T-helper 1 cell treated with Interleukin-12 subunit alpha and Interleukin-12 subunit beta and Interleukin-4 antibody, amounts not matched to agents 30 μg/mL and 1 μg/mL, for 36 hours (primary cell): ENCODE measurements at regions not wholly inside any gene's neighbourhood (a gene's known extent, or its start where the extent isn't known, plus 50 kb on each side); places are given as distances from the start of the nearest gene placed in this dataset.
"Not testable (repeated sequence)": the region's sequence is repeated elsewhere in the genome, so short reads cannot be mapped to it uniquely, and the experiment has no call there.

ENCODE experiments used
- H3K27ac Mint-ChIP-seq: one replicate; pipeline ENCODE4 v1.8.0; 2021; ENCODE audit warnings: mild to moderate bottlenecking, mixed read lengths
- H3K27me3 Mint-ChIP-seq: one replicate; pipeline ENCODE4 v1.8.0; 2021; ENCODE audit warnings: low read depth, mixed read lengths
- H3K36me3 Mint-ChIP-seq: one replicate; pipeline ENCODE4 v1.8.0; 2021; ENCODE audit warnings: low read depth, mixed read lengths
- H3K4me1 Mint-ChIP-seq: one replicate; pipeline ENCODE4 v1.8.0; 2021; ENCODE audit warnings: low read depth, mixed read lengths
- H3K4me3 Mint-ChIP-seq: one replicate; pipeline ENCODE4 v1.8.0; 2021; ENCODE audit warnings: mild to moderate bottlenecking, moderate library complexity, mixed read lengths
- H3K9me3 Mint-ChIP-seq: one replicate; pipeline ENCODE4 v1.8.0; 2021; ENCODE audit warnings: mixed read lengths

- H3K4me1 Mint-ChIP-seq: peaks cover 12% of the 10 kb centered on the region
- H3K9me3 Mint-ChIP-seq: no peaks in the 10 kb centered on the region
- H3K27ac Mint-ChIP-seq: no peak overlapping the region
- H3K4me3 Mint-ChIP-seq: no peak overlapping the region
- H3K36me3 Mint-ChIP-seq: peaks cover 8% of the 10 kb centered on the region
- peaks cover 26% of the 10 kb centered on the region for H3K27me3 Mint-ChIP-seq
These were observed 71.4 kb upstream of the GRK3 start for GRCh38 chr22:25492841-25493734.

DNA sequence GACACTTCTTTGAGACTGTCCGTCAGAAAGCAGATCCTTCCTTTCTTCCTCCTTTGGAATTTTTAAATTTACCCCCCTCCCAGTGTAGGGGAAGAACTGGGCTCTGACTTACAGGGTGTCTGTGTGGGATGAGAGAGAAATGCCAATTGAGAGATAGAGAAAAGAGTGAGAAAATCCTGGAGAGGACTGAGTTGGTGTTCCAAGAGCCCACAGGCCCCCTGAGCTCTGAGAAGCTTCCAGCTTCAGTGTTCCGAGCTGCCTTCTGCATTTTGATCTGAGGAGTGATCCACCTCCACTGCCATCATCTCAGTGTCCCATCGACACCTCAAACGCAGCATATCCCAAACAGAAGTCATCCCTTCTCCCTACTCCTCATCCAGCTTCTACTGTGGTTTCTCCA is 70.7 kb upstream of the GRK3 start:
- H3K4me1 Mint-ChIP-seq: peaks cover 11% of the 10 kb centered on the region
- no peak overlapping the region for H3K4me3 Mint-ChIP-seq
- no peak overlapping the region for H3K27ac Mint-ChIP-seq
- H3K36me3 Mint-ChIP-seq: peaks cover 7% of the 10 kb centered on the region
- H3K9me3 Mint-ChIP-seq: no peaks in the 10 kb centered on the region
- H3K27me3 Mint-ChIP-seq: peaks cover 26% of the 10 kb centered on the region

- Mint-ChIP-seq H3K4me3 (no peak overlapping the region), H3K27me3 (peaks cover 26% of the 10 kb centered on the region), H3K4me1 (peaks cover 11% of the 10 kb centered on the region), H3K36me3 (peaks cover 7% of the 10 kb centered on the region), H3K9me3 (no peaks in the 10 kb centered on the region), H3K27ac (no peak overlapping the region)
These were observed 69.7 kb upstream of the GRK3 start for GRCh38 chr22:25494774-25495173.

- Mint-ChIP-seq H3K4me3 (no peak overlapping the region), H3K9me3 (no peaks in the 10 kb centered on the region), H3K36me3 (peaks cover 6% of the 10 kb centered on the region), H3K27me3 (peaks cover 26% of the 10 kb centered on the region), H3K27ac (no peak overlapping the region), H3K4me1 (peaks cover 11% of the 10 kb centered on the region)
These were observed 69.2 kb upstream of the GRK3 start for GRCh38 chr22:25495285-25495684.

- peaks cover 11% of the 10 kb centered on the region for H3K4me1 Mint-ChIP-seq
These were observed 67.9 kb upstream of the GRK3 start for GRCh38 chr22:25496396-25497064.

GRCh38 chr22:25497181-25497641 is 67.3 kb upstream of the GRK3 start:
- Mint-ChIP-seq H3K27ac (no peak overlapping the region), H3K36me3 (peaks cover 4% of the 10 kb centered on the region), H3K4me1 (peaks cover 11% of the 10 kb centered on the region), H3K27me3 (peaks cover 26% of the 10 kb centered on the region), H3K9me3 (no peaks in the 10 kb centered on the region), H3K4me3 (no peak overlapping the region)

More at GRCh38 chr22:25496396-25497064, 67.9 kb upstream of the GRK3 start:
- Mint-ChIP-seq H3K9me3 (no peaks in the 10 kb centered on the region), H3K36me3 (peaks cover 4% of the 10 kb centered on the region), H3K27ac (no peak overlapping the region), H3K4me3 (no peak overlapping the region), H3K27me3 (peaks cover 26% of the 10 kb centered on the region)

GRCh38 chr22:25497716-25498115 is 66.8 kb upstream of the GRK3 start:
- H3K4me3 Mint-ChIP-seq: no peak overlapping the region
- peaks cover 4% of the 10 kb centered on the region for H3K36me3 Mint-ChIP-seq
- no peak overlapping the region for H3K27ac Mint-ChIP-seq
- H3K27me3 Mint-ChIP-seq: peaks cover 26% of the 10 kb centered on the region
- H3K9me3 Mint-ChIP-seq: no peaks in the 10 kb centered on the region
- H3K4me1 Mint-ChIP-seq: peaks cover 11% of the 10 kb centered on the region

- H3K4me3 Mint-ChIP-seq, H3K27ac Mint-ChIP-seq, H3K4me1 Mint-ChIP-seq, H3K9me3 Mint-ChIP-seq, H3K36me3 Mint-ChIP-seq, H3K27me3 Mint-ChIP-seq: not testable (repeated sequence)
These were observed 63.8 kb upstream of the GRK3 start for GRCh38 chr22:25500671-25501070.

DNA sequence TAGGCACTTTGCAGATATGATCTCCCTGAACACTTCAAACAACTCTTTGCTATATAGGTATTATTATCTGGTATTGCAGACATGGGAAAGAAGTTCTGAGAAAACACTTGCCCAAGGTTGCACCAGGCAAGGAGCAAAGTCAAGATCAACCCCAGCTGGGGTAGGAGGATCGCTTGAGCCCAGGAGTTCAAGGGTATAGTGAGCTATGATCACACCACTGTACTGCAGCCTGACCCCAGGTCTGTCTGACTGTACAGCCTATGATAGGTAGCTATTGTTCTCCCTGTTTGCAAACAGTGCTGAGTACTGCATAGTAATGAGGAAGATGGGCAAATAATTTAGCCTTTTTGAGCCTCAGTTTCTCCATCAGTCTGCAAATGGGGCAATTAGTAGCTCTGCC is 60.5 kb upstream of the GRK3 start:
- H3K4me1 Mint-ChIP-seq, H3K27ac Mint-ChIP-seq, H3K4me3 Mint-ChIP-seq, H3K27me3 Mint-ChIP-seq, H3K36me3 Mint-ChIP-seq, H3K9me3 Mint-ChIP-seq: not testable (repeated sequence)

GRCh38 chr22:25508161-25508560 is 56.3 kb upstream of the GRK3 start:
- Mint-ChIP-seq H3K27me3 (no peaks in the 10 kb centered on the region), H3K36me3 (peaks cover 20% of the 10 kb centered on the region), H3K4me1 (no peaks in the 10 kb centered on the region), H3K27ac (no peak overlapping the region), H3K9me3 (no peaks in the 10 kb centered on the region), H3K4me3 (no peak overlapping the region)

- H3K27me3 Mint-ChIP-seq: no peaks in the 10 kb centered on the region
- no peaks in the 10 kb centered on the region for H3K4me1 Mint-ChIP-seq
- H3K36me3 Mint-ChIP-seq: peaks cover 20% of the 10 kb centered on the region
- no peak overlapping the region for H3K4me3 Mint-ChIP-seq
- H3K9me3 Mint-ChIP-seq: no peaks in the 10 kb centered on the region
- no peak overlapping the region for H3K27ac Mint-ChIP-seq
These were observed 55.6 kb upstream of the GRK3 start for GRCh38 chr22:25508761-25509321.

DNA sequence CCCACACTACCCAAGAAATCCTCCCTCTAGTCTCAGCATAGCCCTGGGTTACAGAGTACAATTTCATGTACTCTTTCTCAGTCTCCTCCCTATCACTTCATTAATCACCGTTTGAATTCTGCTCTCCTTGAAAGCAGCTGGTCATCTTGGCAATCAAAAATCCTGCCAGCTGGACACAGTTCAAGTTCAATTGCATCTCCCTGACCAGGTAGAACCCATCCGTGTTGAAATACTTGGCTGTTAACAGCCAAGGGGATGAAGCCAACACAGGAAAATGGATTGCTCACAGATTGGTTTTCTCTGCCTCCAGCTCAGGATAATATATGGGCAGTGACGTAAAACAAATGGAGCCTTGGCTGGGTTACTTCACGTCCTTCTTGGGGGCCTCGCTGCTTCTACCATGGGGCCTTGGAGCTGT is 55.1 kb upstream of the GRK3 start:
- Mint-ChIP-seq H3K27me3 (no peaks in the 10 kb centered on the region), H3K4me1 (no peaks in the 10 kb centered on the region), H3K9me3 (no peaks in the 10 kb centered on the region), H3K4me3 (no peak overlapping the region), H3K36me3 (peaks cover 20% of the 10 kb centered on the region), H3K27ac (no peak overlapping the region)

DNA sequence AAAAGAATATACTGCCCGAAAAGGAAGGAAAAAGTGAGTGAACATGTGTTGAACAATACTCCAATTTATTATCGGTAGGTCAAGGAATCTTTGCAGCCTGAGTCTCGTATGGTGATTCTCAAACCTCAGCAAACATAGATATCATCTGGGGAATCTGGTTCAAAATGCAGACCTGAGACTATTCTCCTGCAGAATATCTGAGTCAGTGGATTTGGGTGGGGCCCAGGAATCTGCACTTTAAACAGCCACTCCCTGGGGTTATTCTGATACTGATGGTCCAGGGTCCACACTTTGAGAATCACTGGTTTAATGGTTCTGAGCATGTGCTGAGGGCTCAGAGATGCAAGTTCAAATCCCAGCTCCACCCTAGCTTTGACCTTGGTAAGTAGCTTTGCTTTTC is 53.6 kb upstream of the GRK3 start:
- H3K9me3 Mint-ChIP-seq: no peaks in the 10 kb centered on the region
- peaks cover 20% of the 10 kb centered on the region for H3K36me3 Mint-ChIP-seq
- H3K4me3 Mint-ChIP-seq: no peak overlapping the region

DNA sequence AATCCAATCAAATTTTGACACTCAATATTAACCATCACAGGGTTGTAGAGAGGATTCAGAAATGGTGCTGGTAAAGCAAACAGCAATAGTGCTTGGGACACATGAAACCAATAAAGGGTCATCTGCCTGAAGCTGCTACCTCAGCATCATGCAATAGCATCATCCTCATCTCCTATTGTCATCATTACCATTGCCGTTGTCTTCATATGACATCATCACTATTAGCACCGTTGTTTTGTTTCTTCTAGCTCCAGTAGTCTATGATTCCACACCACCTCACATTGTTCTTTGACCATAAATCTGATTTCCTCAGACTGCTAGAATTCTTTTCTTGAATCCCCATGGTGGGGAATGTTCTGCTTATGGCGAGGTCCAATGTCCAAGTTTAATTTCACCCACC is 52.8 kb upstream of the GRK3 start:
- H3K9me3 Mint-ChIP-seq: no peaks in the 10 kb centered on the region
- H3K36me3 Mint-ChIP-seq: peaks cover 20% of the 10 kb centered on the region
- H3K4me1 Mint-ChIP-seq: no peaks in the 10 kb centered on the region
- H3K4me3 Mint-ChIP-seq: no peak overlapping the region
- no peak overlapping the region for H3K27ac Mint-ChIP-seq
- H3K27me3 Mint-ChIP-seq: no peaks in the 10 kb centered on the region

More for the DNA sequence above, 53.6 kb upstream of the GRK3 start:
- Mint-ChIP-seq H3K27me3 (no peaks in the 10 kb centered on the region), H3K4me1 (no peaks in the 10 kb centered on the region), H3K27ac (no peak overlapping the region)
